Liver (tissue), 8 donors: ENCODE measurements at regions not wholly inside any gene's neighbourhood (a gene's known extent, or its start where the extent isn't known, plus 50 kb on each side); places are given as distances from the start of the nearest gene placed in this dataset.

Experiments
- DNase-seq: peaks from one replicate; pipeline ENCODE4 v3.0.0-alpha.2; 2017; ENCODE audit warnings: low spot score
- H3K27ac ChIP-seq, 2 donors: one replicate each; pipeline ENCODE4 v1.7.0; 2013; ENCODE audit warnings: inconsistent platforms in 2 of 2, low read length in 2 of 2, control low read depth in 1 of 2, low read depth in 1 of 2, mild to moderate bottlenecking in 1 of 2
- H3K27me3 ChIP-seq, 4 donors: one replicate each; pipeline versions ENCODE4 v1.6.1 to v1.7.0; 2013; ENCODE audit warnings: low read length in 3 of 4, inconsistent platforms in 1 of 4, mild to moderate bottlenecking in 1 of 4, moderate library complexity in 1 of 4; ENCODE audit not compliant: control insufficient read depth in 4 of 4, insufficient read depth in 4 of 4
- H3K36me3 ChIP-seq, 4 donors: one replicate each; pipeline versions ENCODE4 v1.6.1 to v1.7.0; 2013; ENCODE audit warnings: low read length in 3 of 4, mild to moderate bottlenecking in 3 of 4, low read depth in 1 of 4, moderate library complexity in 1 of 4; ENCODE audit not compliant: control insufficient read depth in 4 of 4, insufficient read depth in 3 of 4
- H3K4me1 ChIP-seq, 4 donors: one replicate each; pipeline versions ENCODE4 v1.6.1 to v1.7.0; 2013; ENCODE audit warnings: low read length in 3 of 4, mild to moderate bottlenecking in 3 of 4, moderate library complexity in 1 of 4; ENCODE audit not compliant: control insufficient read depth in 4 of 4, insufficient read depth in 4 of 4
- H3K4me3 ChIP-seq, 3 donors: one replicate each; pipeline versions ENCODE4 v1.6.1 to v1.7.0; 2013; ENCODE audit warnings: low read length in 3 of 3, control low read depth in 1 of 3, low read depth in 1 of 3, mild to moderate bottlenecking in 1 of 3
- H3K9ac ChIP-seq, 2 donors: one replicate each; pipeline ENCODE4 v1.7.0; 2013; ENCODE audit warnings: low read length in 2 of 2, mild to moderate bottlenecking in 2 of 2, moderate library complexity in 2 of 2, control low read depth in 1 of 2, low read depth in 1 of 2
- H3K9me3 ChIP-seq, 4 donors: one replicate each; pipeline versions ENCODE4 v1.6.1 to v1.7.0; 2013; ENCODE audit warnings: low read length in 3 of 4; ENCODE audit not compliant: control insufficient read depth in 4 of 4
- EGR1 ChIP-seq, 2 donors: IDR thresholded peaks; 2 replicates each; pipeline ENCODE4 v1.6.1; 2016 to 2018; ENCODE audit warnings: antibody characterized with exemption in 2 of 2, low read depth in 2 of 2
- FOXA1 ChIP-seq: IDR thresholded peaks from 2 replicates; pipeline ENCODE4 v1.6.1; 2016; ENCODE audit warnings: antibody characterized with exemption
- FOXA2 ChIP-seq: IDR thresholded peaks from 2 replicates; pipeline ENCODE4 v1.6.1; 2016; ENCODE audit warnings: antibody characterized with exemption
- GABPA ChIP-seq, 2 donors: IDR thresholded peaks in 1 of 2; conservative IDR thresholded peaks in 1 of 2; 2 replicates each; pipeline ENCODE4 v1.6.1; 2016; ENCODE audit warnings: antibody characterized with exemption in 2 of 2, mild to moderate bottlenecking in 1 of 2, moderate library complexity in 1 of 2
- HNF4A ChIP-seq, 2 donors: conservative IDR thresholded peaks; 2 replicates each; pipeline ENCODE4 v1.6.1; 2016; ENCODE audit warnings: antibody characterized with exemption in 2 of 2, mild to moderate bottlenecking in 2 of 2
- HNF4G ChIP-seq: IDR thresholded peaks from 2 replicates; pipeline ENCODE4 v1.6.1; 2016; ENCODE audit warnings: antibody characterized with exemption
- JUND ChIP-seq, 2 donors: IDR thresholded peaks; 2 replicates each; pipeline ENCODE4 v1.6.1; 2016; ENCODE audit warnings: antibody characterized with exemption in 2 of 2
- NR2F2 ChIP-seq: IDR thresholded peaks from 2 replicates; pipeline ENCODE4 v1.6.1; 2016; ENCODE audit warnings: antibody characterized with exemption
- RAD21 ChIP-seq, 2 donors: IDR thresholded peaks; 2 replicates each; pipeline ENCODE4 v1.6.1; 2016; ENCODE audit warnings: antibody characterized with exemption in 2 of 2, mild to moderate bottlenecking in 2 of 2
- RXRA ChIP-seq, 2 donors: IDR thresholded peaks; 2 replicates each; pipeline ENCODE4 v1.6.1; 2017 to 2018; ENCODE audit warnings: antibody characterized with exemption in 2 of 2, mild to moderate bottlenecking in 1 of 2
- SP1 ChIP-seq: IDR thresholded peaks from 2 replicates; pipeline ENCODE4 v1.6.1; 2018; ENCODE audit warnings: antibody characterized with exemption, mild to moderate bottlenecking
- TAF1 ChIP-seq: conservative IDR thresholded peaks from 2 replicates; pipeline ENCODE4 v1.6.1; 2016; ENCODE audit warnings: antibody characterized with exemption, mild to moderate bottlenecking
- YY1 ChIP-seq: IDR thresholded peaks from 2 replicates; pipeline ENCODE4 v1.6.1; 2016; ENCODE audit warnings: antibody characterized with exemption, mild to moderate bottlenecking
- WGBS: extraction: QIAGEN DNeasy Blood & Tissue Kit; methylation state at CpG from one replicate; pipeline ENCODE4 v1.1.7; 2013; 5-methylcytosine and 5-hydroxymethylcytosine counted together
- TF ChIP-seq, protein P1 (sequence below): IDR thresholded peaks from 2 replicates; pipeline ENCODE4 v1.6.1; 2016; ENCODE audit warnings: antibody characterized with exemption
- TF ChIP-seq, protein P2 (sequence below): IDR thresholded peaks from 2 replicates; pipeline ENCODE4 v1.6.1; 2016; ENCODE audit warnings: antibody characterized with exemption
- TF ChIP-seq, protein P3 (sequence below): fragments of 150-350 bp; IDR thresholded peaks from 2 replicates; pipeline ENCODE4 v1.5.1; 2017; ENCODE audit warnings: improper control_type of control experiment, low read depth, low read length; ENCODE audit not compliant: missing input control
- TF ChIP-seq, protein P4 (sequence below): IDR thresholded peaks from 2 replicates; pipeline ENCODE4 v1.6.1; 2016; ENCODE audit warnings: antibody characterized with exemption, mild to moderate bottlenecking
- TF ChIP-seq, protein P5 (sequence below): IDR thresholded peaks from 2 replicates; pipeline ENCODE4 v1.6.1; 2016; ENCODE audit warnings: antibody characterized with exemption
- donor health status: healthy.
- donor health status: healthy.
- donor health status: healthy.
- donor health status: healthy.
- donor health status: healthy.

DNA sequence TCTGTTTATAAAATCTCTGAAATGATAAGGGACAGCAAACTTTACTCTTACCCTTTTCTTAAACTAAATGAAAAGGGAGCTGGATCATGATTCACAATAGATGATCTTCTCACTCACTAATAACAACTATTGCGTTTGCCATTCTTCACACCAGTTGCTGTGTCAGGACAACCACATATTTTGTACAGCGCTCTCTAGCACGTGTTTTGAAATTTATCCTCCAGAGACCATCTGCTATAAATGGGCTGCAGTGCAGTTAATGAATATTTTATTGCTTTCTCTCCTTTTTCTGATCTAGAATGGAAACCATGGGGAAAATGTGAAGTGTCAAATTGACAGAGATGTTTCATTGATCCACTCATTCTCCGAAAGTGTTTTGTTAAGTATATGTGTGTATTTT, 258.4 kb upstream of the CCNH start:
- H3K27ac ChIP-seq = no peak overlapping the region
- peaks cover 0 to 3% (median 0%) of the 10 kb centered on the region in 4 donors for H3K27me3 ChIP-seq
- no peak overlapping the region for H3K4me3 ChIP-seq
- no peaks in the 10 kb centered on the region for H3K9me3 ChIP-seq
- no peaks in the 10 kb centered on the region for H3K36me3 ChIP-seq
- no peaks in the 10 kb centered on the region for H3K4me1 ChIP-seq
- WGBS = 68% methylated on average over 4 of the region's 4 CpGs
- no peak for DNase-seq
- no peak overlapping the region for H3K9ac ChIP-seq
- TF ChIP-seq HNF4A (conservative IDR thresholded peaks at IDR 0.05) = no peak
- TF ChIP-seq, protein P1, sequence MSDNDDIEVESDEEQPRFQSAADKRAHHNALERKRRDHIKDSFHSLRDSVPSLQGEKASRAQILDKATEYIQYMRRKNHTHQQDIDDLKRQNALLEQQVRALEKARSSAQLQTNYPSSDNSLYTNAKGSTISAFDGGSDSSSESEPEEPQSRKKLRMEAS = no peak
- no peak for TF ChIP-seq RAD21 (IDR thresholded peaks at IDR 0.05)
- TF ChIP-seq, protein P2, sequence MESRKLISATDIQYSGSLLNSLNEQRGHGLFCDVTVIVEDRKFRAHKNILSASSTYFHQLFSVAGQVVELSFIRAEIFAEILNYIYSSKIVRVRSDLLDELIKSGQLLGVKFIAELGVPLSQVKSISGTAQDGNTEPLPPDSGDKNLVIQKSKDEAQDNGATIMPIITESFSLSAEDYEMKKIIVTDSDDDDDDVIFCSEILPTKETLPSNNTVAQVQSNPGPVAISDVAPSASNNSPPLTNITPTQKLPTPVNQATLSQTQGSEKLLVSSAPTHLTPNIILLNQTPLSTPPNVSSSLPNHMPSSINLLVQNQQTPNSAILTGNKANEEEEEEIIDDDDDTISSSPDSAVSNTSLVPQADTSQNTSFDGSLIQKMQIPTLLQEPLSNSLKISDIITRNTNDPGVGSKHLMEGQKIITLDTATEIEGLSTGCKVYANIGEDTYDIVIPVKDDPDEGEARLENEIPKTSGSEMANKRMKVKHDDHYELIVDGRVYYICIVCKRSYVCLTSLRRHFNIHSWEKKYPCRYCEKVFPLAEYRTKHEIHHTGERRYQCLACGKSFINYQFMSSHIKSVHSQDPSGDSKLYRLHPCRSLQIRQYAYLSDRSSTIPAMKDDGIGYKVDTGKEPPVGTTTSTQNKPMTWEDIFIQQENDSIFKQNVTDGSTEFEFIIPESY = no peak
- TF ChIP-seq, protein P3, sequence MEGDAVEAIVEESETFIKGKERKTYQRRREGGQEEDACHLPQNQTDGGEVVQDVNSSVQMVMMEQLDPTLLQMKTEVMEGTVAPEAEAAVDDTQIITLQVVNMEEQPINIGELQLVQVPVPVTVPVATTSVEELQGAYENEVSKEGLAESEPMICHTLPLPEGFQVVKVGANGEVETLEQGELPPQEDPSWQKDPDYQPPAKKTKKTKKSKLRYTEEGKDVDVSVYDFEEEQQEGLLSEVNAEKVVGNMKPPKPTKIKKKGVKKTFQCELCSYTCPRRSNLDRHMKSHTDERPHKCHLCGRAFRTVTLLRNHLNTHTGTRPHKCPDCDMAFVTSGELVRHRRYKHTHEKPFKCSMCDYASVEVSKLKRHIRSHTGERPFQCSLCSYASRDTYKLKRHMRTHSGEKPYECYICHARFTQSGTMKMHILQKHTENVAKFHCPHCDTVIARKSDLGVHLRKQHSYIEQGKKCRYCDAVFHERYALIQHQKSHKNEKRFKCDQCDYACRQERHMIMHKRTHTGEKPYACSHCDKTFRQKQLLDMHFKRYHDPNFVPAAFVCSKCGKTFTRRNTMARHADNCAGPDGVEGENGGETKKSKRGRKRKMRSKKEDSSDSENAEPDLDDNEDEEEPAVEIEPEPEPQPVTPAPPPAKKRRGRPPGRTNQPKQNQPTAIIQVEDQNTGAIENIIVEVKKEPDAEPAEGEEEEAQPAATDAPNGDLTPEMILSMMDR = no peak
- TF ChIP-seq HNF4G = no peak
- TF ChIP-seq FOXA1 = no peak
- TF ChIP-seq FOXA2 = no peak
- TF ChIP-seq TAF1 = no peak
- TF ChIP-seq, protein P4, sequence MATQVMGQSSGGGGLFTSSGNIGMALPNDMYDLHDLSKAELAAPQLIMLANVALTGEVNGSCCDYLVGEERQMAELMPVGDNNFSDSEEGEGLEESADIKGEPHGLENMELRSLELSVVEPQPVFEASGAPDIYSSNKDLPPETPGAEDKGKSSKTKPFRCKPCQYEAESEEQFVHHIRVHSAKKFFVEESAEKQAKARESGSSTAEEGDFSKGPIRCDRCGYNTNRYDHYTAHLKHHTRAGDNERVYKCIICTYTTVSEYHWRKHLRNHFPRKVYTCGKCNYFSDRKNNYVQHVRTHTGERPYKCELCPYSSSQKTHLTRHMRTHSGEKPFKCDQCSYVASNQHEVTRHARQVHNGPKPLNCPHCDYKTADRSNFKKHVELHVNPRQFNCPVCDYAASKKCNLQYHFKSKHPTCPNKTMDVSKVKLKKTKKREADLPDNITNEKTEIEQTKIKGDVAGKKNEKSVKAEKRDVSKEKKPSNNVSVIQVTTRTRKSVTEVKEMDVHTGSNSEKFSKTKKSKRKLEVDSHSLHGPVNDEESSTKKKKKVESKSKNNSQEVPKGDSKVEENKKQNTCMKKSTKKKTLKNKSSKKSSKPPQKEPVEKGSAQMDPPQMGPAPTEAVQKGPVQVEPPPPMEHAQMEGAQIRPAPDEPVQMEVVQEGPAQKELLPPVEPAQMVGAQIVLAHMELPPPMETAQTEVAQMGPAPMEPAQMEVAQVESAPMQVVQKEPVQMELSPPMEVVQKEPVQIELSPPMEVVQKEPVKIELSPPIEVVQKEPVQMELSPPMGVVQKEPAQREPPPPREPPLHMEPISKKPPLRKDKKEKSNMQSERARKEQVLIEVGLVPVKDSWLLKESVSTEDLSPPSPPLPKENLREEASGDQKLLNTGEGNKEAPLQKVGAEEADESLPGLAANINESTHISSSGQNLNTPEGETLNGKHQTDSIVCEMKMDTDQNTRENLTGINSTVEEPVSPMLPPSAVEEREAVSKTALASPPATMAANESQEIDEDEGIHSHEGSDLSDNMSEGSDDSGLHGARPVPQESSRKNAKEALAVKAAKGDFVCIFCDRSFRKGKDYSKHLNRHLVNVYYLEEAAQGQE = no peak
- no peak for TF ChIP-seq YY1
- TF ChIP-seq, protein P5, sequence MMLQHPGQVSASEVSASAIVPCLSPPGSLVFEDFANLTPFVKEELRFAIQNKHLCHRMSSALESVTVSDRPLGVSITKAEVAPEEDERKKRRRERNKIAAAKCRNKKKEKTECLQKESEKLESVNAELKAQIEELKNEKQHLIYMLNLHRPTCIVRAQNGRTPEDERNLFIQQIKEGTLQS = no peak
- no peak for TF ChIP-seq GABPA (IDR thresholded peaks at IDR 0.05 in 1 of 2, conservative IDR thresholded peaks at IDR 0.05 in 1 of 2)
- TF ChIP-seq NR2F2 = no peak
- TF ChIP-seq JUND (IDR thresholded peaks at IDR 0.05) = no peak
- TF ChIP-seq RXRA (IDR thresholded peaks at IDR 0.05) = no peak
- TF ChIP-seq SP1 = no peak
- no peak for TF ChIP-seq EGR1 (IDR thresholded peaks at IDR 0.05; ENCODE audit: low read depth in 2 of 2)
